GM18868 (cell line): ENCODE measurements at regions not wholly inside any gene's neighbourhood (a gene's known extent, or its start where the extent isn't known, plus 50 kb on each side); places are given as distances from the start of the nearest gene placed in this dataset.

Source experiments
- ATAC-seq: cut with Tn5 transposase; IDR thresholded peaks from one replicate; pipeline ENCODE4 v1.9.1; 2021; ENCODE audit warnings: mild to moderate bottlenecking, moderate library complexity; ENCODE audit not compliant: unreplicated experiment

DNA sequence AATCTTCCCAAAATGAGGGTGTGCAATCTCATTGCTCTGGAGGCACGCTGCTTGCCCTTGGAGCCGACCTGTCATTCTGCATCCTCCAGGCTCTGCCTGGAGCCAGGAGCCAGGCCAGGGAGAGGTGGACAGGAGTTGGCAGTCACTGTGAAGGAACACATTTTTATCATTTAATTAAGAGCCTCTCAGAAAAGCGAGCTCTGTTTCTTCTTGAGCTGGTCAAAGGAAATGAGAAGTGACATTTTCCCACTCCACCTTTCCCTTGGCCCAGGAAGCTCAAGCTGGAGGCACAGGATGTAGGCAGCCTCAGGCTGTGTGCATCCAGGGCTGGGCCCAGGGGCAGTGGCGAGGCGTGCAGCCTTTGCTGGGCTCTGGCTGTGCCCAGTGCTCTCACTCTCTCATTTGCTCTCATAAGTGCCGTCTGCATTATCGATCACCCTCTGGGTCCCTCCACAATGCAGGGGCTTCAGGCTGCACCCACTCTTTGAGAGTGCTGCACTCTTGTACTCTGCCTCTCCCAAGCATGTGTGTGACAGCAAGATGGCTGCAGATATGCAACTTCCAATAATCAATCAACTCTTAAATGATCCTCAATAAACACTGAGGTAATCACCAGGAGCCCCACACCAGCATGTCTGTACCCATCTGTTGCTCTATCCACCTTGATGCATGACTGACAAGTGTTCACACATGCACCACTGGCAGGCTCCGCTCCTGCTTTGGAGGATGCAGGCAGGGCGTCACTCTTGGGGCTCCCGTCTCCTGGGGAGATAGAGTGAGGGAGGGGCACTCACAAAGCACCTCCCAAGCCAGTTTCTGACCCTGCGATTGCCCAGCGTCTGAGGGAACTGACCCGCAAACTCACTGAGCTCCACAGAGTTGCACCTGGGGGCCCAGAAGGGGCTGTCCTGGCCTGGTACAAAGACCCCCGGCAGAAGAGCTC, 171.4 kb downstream of the ZNF248 start:
- no peak for ATAC-seq

DNA sequence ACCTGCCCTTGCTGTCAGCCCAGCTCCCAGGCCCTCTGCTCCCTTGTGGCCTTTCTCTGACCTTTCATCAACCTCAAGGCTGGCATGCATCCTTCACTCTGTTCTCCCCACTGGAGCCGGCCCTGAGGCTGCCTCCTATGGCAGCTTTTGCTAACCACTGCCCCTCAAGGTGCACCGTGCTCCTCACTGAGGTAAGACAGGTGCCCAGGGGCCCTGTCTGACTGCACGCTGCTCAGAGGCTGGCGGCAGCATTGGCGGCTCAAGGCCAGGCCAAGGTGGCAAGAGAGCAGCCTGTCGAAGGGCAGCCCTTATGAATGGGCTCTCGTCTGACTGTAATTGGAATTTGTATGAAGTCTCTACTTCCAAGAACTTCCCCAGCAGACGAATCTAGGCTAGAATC, 172.6 kb downstream of the ZNF248 start:
- no peak for ATAC-seq

- ATAC-seq = no peak
Observed at GRCh38 chr10:37682617-37683016, 174.8 kb downstream of the ZNF248 start.

DNA sequence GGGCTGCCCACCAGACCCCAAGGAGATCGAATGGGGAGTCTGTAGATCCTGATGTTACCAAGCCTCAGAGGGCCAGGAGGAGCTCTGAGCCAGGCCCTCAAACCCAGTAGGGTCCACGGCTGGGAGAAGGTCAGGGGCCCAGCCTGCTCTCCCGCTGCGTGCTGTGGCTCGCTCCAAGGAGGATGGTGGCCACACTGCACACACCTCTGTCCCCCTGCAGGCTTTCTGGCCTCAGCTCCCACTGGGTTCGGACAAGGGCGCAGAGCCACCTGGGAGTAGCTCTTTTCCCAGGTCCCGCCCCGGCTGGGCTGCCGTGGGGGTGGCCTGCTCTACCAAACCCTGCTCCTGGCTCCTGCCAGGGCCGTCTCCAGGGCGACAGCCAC, 175.8 kb downstream of the ZNF248 start:
- ATAC-seq = no peak

- no peak for ATAC-seq
Observed at GRCh38 chr10:37680716-37681616, 176.4 kb downstream of the ZNF248 start.

- no peak for ATAC-seq
Observed at GRCh38 chr10:37680243-37680683, 177.1 kb downstream of the ZNF248 start.

- no peak for ATAC-seq
Observed at GRCh38 chr10:37679465-37679864, 177.9 kb downstream of the ZNF248 start.

- ATAC-seq = no peak
Observed at GRCh38 chr10:37675449-37675848, 182.0 kb downstream of the ZNF248 start.

DNA sequence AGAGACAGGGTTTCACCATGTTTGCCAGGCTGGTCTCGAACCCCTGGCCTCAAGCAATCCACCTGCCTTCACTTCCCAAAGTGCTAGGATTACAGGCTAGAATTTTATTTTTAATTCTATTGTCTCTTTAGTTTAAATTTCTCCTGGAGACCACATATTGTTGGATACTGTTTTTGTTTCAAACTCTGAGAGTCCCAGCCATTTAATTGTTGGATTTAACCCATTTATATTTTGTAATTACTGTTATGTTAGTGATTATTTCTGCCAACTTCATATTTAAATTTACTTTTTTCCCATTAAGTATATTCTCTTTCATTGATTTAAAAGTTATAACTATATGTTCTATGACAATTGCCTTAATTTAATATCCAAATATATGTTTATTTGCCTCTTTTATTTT, 185.6 kb downstream of the ZNF248 start:
- ATAC-seq = no peak

- no peak for ATAC-seq
Observed at GRCh38 chr10:37667736-37668135, 189.7 kb downstream of the ZNF248 start.

GRCh38 chr10:37654466-37654865, 202.9 kb downstream of the ZNF248 start:
- ATAC-seq = no peak

DNA sequence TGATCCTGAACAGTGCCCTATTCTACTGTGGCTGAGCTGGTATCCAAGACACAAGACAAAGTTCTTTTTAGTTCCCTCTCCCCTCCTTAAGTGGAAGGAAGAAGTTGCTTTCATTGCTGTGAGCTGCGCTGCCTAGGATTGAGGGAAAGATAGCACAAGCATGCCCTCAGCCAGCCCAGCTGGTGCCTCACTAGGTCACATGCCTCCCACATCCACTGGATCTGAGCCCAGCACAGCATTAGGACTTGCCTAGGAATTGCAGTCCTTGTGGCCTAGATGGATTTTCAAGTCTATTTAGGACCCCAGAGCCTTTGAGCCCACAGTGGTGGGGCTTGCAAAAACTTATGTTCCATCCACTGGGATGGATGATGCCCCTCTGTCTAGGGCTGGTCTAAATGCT, 214.2 kb downstream of the ZNF248 start:
- no peak for ATAC-seq

GRCh38 chr10:37640301-37640700, 217.1 kb downstream of the ZNF248 start:
- ATAC-seq = no peak

- ATAC-seq = no peak
Observed at GRCh38 chr10:37639200-37639599, 218.2 kb downstream of the ZNF248 start.

DNA sequence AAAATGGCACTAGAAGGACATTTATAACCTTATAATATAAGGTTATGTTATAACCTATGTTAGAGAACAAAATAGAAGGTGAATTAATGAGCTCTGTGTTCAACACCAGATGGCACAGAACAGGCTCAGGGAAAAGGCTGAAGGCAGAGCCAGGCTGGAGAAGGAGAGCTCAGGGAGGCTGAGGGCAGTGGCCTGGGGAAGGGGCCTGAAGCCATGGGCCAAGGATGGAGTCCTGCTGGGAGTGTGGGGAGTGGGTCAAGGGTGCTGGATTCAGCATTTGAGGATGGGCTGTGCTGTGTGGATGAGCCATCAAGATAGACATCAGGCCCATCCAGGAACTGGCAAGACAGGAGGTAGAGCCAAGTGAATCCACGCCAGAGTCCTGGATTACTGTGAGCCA, 218.8 kb downstream of the ZNF248 start:
- ATAC-seq = no peak

GRCh38 chr10:37634351-37634880, 223.0 kb downstream of the ZNF248 start:
- ATAC-seq = no peak

DNA sequence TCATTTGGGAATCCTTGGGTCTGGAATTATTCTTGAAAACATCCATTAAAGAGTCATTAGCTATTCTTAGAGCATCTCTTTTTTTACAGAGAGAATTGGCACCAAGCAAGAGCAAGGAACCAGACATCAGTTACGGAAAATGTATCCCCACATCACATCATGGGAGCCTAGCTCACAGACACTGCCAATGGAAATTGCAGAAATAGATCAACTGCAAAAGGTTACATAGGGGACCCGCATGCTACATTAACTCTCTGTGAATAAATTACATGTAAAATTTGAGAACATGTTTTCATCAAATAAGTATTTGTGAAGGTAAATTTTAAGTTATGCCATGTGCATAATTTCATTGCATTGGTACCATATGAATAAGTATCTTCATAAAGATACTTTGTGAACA, 224.8 kb downstream of the ZNF248 start:
- ATAC-seq = no peak

GRCh38 chr10:37623506-37623905, 233.9 kb downstream of the ZNF248 start:
- no peak for ATAC-seq

- no peak for ATAC-seq
Observed at GRCh38 chr10:37619336-37619735, 238.1 kb downstream of the ZNF248 start.

DNA sequence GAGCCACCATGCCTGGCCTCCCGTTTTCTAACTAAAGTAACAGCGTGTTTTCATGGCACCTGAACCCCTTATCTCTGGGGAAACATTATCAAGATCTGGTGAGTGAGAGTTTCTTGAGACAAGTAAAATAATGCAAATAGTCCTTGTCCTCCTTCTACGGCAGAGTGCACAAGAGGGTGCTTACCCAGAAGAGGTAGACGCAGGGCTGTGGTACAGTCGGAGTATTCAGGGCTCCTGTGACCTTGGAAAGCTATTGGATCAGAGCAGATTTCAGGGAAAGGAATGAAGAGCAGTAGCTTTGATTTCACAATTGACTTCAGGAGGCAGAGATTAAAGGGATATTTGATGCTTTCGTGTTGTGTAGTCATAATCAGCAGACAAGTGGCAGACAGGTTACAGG, 269.1 kb downstream of the ZNF248 start:
- no peak for ATAC-seq

GRCh38 chr10:37584643-37585042, 272.8 kb downstream of the ZNF248 start:
- ATAC-seq = no peak
